ENCODE measurements at regions not wholly inside any gene's neighbourhood (a gene's known extent, or its start where the extent isn't known, plus 50 kb on each side); places are given as distances from the start of the nearest gene placed in this dataset.

DNA sequence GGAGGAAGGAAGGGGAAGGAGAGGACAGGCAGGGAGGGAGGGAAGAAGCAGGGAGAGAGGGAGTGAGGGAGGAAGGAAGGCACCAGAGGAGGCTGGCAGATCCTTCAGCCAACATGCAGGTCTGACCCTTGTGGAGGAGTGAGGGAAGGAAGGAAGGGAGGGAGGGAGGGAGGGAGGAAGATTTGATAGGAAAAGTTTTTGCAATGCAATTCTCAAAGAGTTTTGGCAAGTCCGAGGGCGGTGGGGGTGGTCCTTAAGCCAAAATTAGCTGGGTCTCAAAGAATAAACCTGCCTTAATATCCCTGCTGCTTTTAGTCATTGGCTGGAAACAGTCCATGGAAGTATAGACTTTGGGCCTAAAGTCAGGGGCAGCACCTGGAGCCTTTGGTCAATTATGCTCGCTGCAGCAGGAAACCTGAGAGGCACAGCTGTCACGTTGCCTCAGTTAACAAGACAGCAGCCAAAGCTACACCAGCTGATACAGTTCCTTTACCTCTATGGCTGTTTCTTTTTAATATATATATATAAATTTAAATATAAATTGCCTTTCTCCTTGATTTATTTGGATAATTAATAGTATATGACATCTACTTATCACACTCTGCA is 115.7 kb upstream of the RALGAPA2 start:
- TF ChIP-seq, protein P1, sequence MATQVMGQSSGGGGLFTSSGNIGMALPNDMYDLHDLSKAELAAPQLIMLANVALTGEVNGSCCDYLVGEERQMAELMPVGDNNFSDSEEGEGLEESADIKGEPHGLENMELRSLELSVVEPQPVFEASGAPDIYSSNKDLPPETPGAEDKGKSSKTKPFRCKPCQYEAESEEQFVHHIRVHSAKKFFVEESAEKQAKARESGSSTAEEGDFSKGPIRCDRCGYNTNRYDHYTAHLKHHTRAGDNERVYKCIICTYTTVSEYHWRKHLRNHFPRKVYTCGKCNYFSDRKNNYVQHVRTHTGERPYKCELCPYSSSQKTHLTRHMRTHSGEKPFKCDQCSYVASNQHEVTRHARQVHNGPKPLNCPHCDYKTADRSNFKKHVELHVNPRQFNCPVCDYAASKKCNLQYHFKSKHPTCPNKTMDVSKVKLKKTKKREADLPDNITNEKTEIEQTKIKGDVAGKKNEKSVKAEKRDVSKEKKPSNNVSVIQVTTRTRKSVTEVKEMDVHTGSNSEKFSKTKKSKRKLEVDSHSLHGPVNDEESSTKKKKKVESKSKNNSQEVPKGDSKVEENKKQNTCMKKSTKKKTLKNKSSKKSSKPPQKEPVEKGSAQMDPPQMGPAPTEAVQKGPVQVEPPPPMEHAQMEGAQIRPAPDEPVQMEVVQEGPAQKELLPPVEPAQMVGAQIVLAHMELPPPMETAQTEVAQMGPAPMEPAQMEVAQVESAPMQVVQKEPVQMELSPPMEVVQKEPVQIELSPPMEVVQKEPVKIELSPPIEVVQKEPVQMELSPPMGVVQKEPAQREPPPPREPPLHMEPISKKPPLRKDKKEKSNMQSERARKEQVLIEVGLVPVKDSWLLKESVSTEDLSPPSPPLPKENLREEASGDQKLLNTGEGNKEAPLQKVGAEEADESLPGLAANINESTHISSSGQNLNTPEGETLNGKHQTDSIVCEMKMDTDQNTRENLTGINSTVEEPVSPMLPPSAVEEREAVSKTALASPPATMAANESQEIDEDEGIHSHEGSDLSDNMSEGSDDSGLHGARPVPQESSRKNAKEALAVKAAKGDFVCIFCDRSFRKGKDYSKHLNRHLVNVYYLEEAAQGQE (IDR thresholded peaks at IDR 0.05; ENCODE audit: insufficient read depth in 1 of 2, low read depth in 2 of 2, low read length in 2 of 2), result no peak
- no peak for TF ChIP-seq POLR2AphosphoS5 (IDR thresholded peaks at IDR 0.05; ENCODE audit: low read depth, low read length)
